Astrocyte (in vitro differentiated cells and primary cell): ENCODE measurements at regions not wholly inside any gene's neighbourhood (a gene's known extent, or its start where the extent isn't known, plus 50 kb on each side); places are given as distances from the start of the nearest gene placed in this dataset.

ENCODE experiments used
- DNase-seq: peaks from one replicate; pipeline ENCODE4 v3.0.0-alpha.2; 2010; ENCODE audit warnings: low read depth
- FAIRE-seq: peaks from 2 replicates; lab custom pipeline; 2011; peaks lifted over from hg19 to GRCh38; lab: Jason Lieb, UNC
- H2AFZ ChIP-seq: 2 replicates; pipeline ENCODE4 v1.6.0; 2012; ENCODE audit warnings: low read depth, low read length, inconsistent platforms
- H3K27ac ChIP-seq: 2 replicates; pipeline ENCODE4 v1.5.1; 2011; ENCODE audit warnings: low read depth, low read length, inconsistent platforms
- H3K27me3 ChIP-seq: 2 replicates; pipeline ENCODE4 v1.6.0; 2011; ENCODE audit warnings: low read length, inconsistent platforms; ENCODE audit not compliant: insufficient read depth
- H3K36me3 ChIP-seq: 2 replicates; pipeline ENCODE4 v1.5.1; 2011; ENCODE audit warnings: low read length, inconsistent platforms; ENCODE audit not compliant: insufficient read depth
- H3K4me1 ChIP-seq: 2 replicates; pipeline ENCODE4 v1.5.1; 2011; ENCODE audit warnings: low read length, inconsistent platforms; ENCODE audit not compliant: insufficient read depth
- H3K4me2 ChIP-seq: 2 replicates; pipeline ENCODE4 v1.6.0; 2012; ENCODE audit warnings: low read length, inconsistent platforms
- H3K4me3 ChIP-seq: 2 replicates; pipeline ENCODE4 v1.5.1; 2011; ENCODE audit warnings: low read depth, mild to moderate bottlenecking, low read length, inconsistent platforms; ENCODE audit not compliant: insufficient read depth
- H3K79me2 ChIP-seq: 2 replicates; pipeline ENCODE4 v1.6.0; 2012; ENCODE audit warnings: mild to moderate bottlenecking, low read length, inconsistent platforms; ENCODE audit not compliant: insufficient read depth
- H3K9ac ChIP-seq: 2 replicates; pipeline ENCODE4 v1.6.0; 2012; ENCODE audit warnings: mild to moderate bottlenecking, low read length, inconsistent platforms
- H3K9me3 ChIP-seq: 2 replicates; pipeline ENCODE4 v1.5.1; 2012; ENCODE audit warnings: low read depth, mild to moderate bottlenecking, low read length, inconsistent platforms; ENCODE audit not compliant: insufficient read depth
- H4K20me1 ChIP-seq: 2 replicates; pipeline ENCODE4 v1.6.0; 2012; ENCODE audit warnings: low read length, inconsistent platforms; ENCODE audit not compliant: insufficient read depth
- H3K27ac Mint-ChIP-seq: one replicate; pipeline ENCODE4 v1.8.0; 2021; ENCODE audit warnings: mild to moderate bottlenecking, mixed read lengths; ENCODE audit not compliant: unreplicated experiment
- H3K27me3 Mint-ChIP-seq: one replicate; pipeline ENCODE4 v1.8.0; 2021; ENCODE audit warnings: low read depth, mixed read lengths; ENCODE audit not compliant: unreplicated experiment
- H3K36me3 Mint-ChIP-seq: one replicate; pipeline ENCODE4 v1.8.0; 2021; ENCODE audit warnings: low read depth, mixed read lengths; ENCODE audit not compliant: unreplicated experiment
- H3K4me1 Mint-ChIP-seq: one replicate; pipeline ENCODE4 v1.8.0; 2021; ENCODE audit warnings: low read depth, mixed read lengths; ENCODE audit not compliant: unreplicated experiment
- H3K4me3 Mint-ChIP-seq: one replicate; pipeline ENCODE4 v1.8.0; 2021; ENCODE audit warnings: mild to moderate bottlenecking, moderate library complexity, mixed read lengths; ENCODE audit not compliant: unreplicated experiment
- H3K9me3 Mint-ChIP-seq: one replicate; pipeline ENCODE4 v1.8.0; 2021; ENCODE audit warnings: mild to moderate bottlenecking, mixed read lengths; ENCODE audit not compliant: unreplicated experiment
- CTCF ChIP-seq: IDR thresholded peaks from 2 replicates; pipeline ENCODE4 v1.5.1; 2011; ENCODE audit warnings: low read depth, mild to moderate bottlenecking, inconsistent platforms, low read length, moderate library complexity; ENCODE audit not compliant: insufficient read depth
- EZH2 ChIP-seq: IDR thresholded peaks from 2 replicates; pipeline ENCODE4 v1.6.1; 2012; ENCODE audit warnings: mild to moderate bottlenecking, low read length, inconsistent platforms; ENCODE audit not compliant: insufficient read depth

- H3K4me2 ChIP-seq: no peak overlapping the region
- H2AFZ ChIP-seq: no peak overlapping the region
- H3K79me2 ChIP-seq: no peaks in the 10 kb centered on the region
- TF ChIP-seq CTCF: no peak
- TF ChIP-seq EZH2: no peak
- H3K27ac ChIP-seq: no peak overlapping the region
- no peaks in the 10 kb centered on the region for H3K4me1 Mint-ChIP-seq
- H3K9ac ChIP-seq: no peak overlapping the region
- DNase-seq: no peak
- no peak overlapping the region for H3K4me3 Mint-ChIP-seq
- H3K4me3 ChIP-seq: no peak overlapping the region
- peaks cover 5% of the 10 kb centered on the region for H3K36me3 Mint-ChIP-seq
- no peak overlapping the region for H3K27ac Mint-ChIP-seq
- H3K27me3 Mint-ChIP-seq: peaks cover 9% of the 10 kb centered on the region
- H4K20me1 ChIP-seq: no peaks in the 10 kb centered on the region
- peaks cover 3% of the 10 kb centered on the region for H3K4me1 ChIP-seq
- peaks cover 3% of the 10 kb centered on the region for H3K27me3 ChIP-seq
- FAIRE-seq: no peak
- H3K9me3 ChIP-seq: peaks cover 14% of the 10 kb centered on the region
- peaks cover 11% of the 10 kb centered on the region for H3K9me3 Mint-ChIP-seq
- no peaks in the 10 kb centered on the region for H3K36me3 ChIP-seq
These were observed 195.6 kb downstream of the FAM43A start for GRCh38 chr3:194880940-194881925.

- peaks cover 14% of the 10 kb centered on the region for H3K9me3 ChIP-seq
- H4K20me1 ChIP-seq: no peaks in the 10 kb centered on the region
- Mint-ChIP-seq H3K4me3 (no peak overlapping the region), H3K27me3 (peaks cover 24% of the 10 kb centered on the region), H3K36me3 (peaks cover 10% of the 10 kb centered on the region), H3K27ac (no peak overlapping the region), H3K9me3 (peaks cover 15% of the 10 kb centered on the region), H3K4me1 (no peaks in the 10 kb centered on the region)
- H3K4me3 ChIP-seq: no peak overlapping the region
- H2AFZ ChIP-seq: no peak overlapping the region
- TF ChIP-seq CTCF (no peak), EZH2 (no peak)
- H3K36me3 ChIP-seq: no peaks in the 10 kb centered on the region
- H3K4me2 ChIP-seq: no peak overlapping the region
- no peak overlapping the region for H3K9ac ChIP-seq
- no peak overlapping the region for H3K27ac ChIP-seq
- peaks cover 3% of the 10 kb centered on the region for H3K4me1 ChIP-seq
- FAIRE-seq: no peak
- no peak for DNase-seq
- no peaks in the 10 kb centered on the region for H3K79me2 ChIP-seq
- H3K27me3 ChIP-seq: peaks cover 3% of the 10 kb centered on the region
These were observed 199.1 kb downstream of the FAM43A start for GRCh38 chr3:194884649-194885315.
